ENCODE measurements at regions not wholly inside any gene's neighbourhood (a gene's known extent, or its start where the extent isn't known, plus 50 kb on each side); places are given as distances from the start of the nearest gene placed in this dataset.
"Not testable (repeated sequence)": the region's sequence is repeated elsewhere in the genome, so short reads cannot be mapped to it uniquely, and the experiment has no call there.

DNA sequence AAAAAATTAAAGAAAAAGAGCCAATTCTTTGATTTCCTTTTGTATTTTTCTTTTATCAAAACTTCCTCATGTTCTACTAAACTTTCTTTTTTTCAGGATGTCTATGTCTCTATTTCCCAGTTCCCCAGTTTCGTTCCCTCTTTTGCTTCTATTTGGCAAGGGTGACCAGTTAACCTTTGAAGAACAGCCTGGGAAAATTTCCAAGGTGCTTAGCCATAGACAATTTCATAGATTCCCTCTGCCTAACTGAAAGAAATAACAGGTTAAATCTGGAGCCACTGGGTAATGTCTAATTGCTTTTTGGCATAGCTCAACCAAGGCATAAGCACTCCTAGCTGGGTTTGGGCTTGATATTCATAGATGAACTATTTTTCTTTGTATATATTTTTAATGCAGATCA is 272.3 kb downstream of the ADGRL2 start:
- no peak for DNase-seq

DNA sequence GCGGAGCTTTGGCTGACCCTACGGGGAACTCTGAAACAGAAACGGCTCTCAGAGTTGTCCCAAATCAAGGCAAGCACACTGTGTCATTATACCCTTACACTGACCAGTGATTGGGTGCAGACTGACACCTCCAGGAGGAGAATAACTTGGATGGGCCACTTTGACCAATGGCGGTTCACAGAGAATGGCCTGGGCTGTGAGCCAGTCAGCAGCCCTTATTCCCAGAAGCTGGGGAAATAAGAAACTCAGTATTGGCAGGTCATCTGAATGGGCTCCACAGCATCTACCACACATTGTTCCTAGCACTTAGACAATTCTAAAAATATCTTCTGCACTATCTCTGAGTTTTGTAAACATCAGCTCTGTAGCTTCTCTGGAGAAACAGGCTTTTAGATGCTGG is 265.2 kb downstream of the ADGRL2 start:
- DNase-seq: no peak

DNA sequence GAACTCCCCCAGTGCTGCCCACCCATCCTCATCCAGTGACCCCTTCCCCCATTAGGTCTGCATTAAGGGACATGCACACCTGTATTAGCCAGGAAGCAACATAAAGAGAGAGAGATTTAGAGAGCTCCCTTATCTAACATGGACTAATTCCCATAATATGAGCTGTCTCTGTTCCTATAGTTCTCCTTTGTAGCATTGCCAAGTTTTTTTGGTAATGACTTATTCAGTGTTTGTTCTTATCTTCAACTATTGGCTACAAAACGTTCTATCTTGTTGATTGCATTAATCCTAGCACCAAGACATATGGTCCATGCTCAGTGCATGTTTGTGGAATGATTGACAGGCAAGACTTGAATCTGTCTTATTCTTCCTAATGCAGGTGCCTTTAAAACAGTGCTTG is 264.0 kb downstream of the ADGRL2 start:
- no peak for DNase-seq

DNA sequence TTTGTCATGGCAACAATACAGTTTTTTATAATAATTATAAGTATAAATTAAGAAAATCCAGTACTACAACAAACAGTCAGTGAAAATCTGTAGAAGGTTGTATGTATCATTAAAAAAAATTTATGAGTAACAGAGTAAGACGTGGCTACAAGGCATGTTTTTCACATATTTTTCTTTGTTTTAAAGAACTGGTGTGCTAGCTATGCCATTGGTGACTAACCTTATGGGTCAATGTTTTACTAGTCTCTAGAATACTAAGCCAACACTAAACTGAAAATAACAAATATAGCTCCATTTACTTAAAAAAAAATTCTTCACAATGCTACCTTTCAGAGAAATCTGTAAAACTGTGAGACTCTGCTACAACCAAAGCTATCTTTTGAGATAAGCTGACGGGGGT is 261.5 kb downstream of the ADGRL2 start:
- no peak for DNase-seq

DNA sequence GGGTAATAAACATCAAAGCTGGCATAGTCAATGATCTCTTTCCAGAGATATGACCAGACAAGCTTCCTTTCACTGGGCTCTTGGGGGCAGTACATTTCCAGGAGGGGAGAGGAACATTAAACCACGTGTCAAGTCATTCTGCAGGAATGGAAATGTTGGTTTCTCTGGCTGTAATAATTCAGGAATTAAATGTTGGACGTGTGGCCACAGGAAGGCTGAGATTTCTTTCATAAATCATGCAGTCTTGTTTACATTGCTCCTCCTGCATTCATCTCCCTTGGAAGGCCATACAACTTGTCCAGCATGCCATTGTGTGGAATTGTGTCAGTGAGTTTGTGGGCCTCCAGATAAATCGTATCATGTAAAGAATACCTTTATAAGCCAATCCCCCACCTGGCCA is 259.2 kb downstream of the ADGRL2 start:
- no peak for DNase-seq

DNA sequence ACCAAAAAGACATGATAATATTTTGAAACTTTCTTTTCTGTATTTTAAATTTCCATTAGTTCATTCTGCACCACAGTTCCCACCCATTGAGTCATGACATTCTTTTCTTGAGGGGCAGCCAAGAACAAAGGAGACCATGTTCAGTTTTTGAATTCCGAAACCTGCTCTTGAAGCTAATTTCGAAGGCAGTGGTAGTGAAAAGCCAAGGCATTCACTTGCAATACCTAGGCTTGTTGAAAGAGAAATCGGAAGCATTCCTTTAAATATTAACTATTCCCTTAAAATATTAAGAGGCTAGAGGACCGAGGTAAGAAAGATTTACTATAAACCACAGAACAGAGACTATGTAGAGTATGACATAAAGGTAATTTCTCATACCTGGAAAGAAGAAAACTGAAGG is 256.3 kb downstream of the ADGRL2 start:
- DNase-seq: no peak

DNA sequence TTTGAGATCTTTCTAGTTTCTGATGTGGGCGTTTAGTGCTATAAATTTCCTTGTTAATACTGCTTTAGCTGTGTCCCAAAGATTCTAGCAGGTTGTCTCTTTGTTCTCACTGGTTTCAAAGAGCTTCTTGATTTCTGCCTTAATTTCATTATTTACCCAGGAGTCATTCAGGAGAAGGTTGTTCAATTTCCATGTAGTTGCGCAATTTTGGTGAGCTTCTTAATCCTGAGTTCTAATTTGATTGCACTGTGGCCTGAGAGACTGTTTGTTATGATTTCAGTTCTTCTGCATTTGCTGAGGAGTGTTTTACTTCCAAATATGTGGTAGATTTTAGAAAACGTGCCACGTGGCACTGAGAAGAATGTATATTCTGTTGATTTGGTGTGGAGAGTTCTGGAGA is 254.6 kb downstream of the ADGRL2 start:
- DNase-seq: not testable (repeated sequence)

DNA sequence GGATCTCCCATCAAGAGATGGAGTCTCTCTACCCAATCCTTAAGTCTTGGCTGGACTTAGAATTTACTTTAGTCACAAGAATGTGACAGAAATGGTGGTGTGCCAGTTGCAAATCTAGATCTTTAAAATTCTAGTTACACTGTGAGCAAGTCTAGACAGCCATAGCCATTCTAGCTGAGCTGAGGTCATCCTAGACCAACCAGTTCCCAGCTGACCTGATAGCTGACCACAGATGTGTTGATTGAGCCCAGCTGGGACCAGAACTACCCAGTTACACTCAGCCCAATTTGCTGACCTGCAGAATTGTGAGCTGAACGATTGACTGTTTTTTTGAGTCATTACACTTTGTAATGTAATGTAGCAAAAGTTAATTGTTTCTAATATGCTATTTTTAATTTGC is 251.8 kb downstream of the ADGRL2 start:
- no peak for DNase-seq

DNA sequence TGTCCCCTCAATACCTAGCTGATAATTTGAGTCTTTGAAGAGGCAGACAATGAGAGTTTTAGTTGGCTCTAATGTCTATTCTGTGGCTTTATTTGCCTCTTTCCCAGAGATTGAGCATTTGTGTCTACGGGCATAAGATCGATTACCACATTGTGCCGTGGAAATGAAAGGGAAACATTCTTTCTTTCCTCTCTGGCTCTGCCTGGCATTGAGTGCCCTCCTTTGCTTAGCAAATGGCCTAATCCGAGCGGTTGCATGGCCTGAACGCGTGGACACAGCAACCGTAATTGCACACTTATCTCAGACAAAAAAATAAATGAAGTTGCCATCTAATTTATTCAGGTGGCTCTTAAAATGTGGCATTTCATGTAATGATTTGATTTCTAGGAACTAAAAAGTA is 247.9 kb downstream of the ADGRL2 start:
- DNase-seq: no peak

DNA sequence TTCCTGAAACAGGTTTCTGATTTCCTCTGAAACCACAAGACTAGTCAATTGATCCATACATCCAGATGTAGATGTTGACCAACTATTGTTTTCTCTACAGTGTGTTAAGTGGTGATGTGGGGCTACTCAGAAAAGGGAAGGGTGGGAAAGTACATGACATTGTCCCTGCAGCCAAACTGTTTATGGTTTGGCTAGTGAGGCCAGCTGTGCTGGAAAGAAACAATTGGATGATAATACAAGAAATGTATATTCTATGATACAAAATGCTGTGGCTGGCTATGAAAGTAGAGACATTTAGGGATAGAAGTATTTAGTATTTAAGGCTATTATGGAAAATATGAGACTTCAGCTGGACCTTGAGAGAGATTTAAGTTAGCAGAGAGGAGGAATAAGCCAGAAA is 244.5 kb downstream of the ADGRL2 start:
- DNase-seq: no peak

DNA sequence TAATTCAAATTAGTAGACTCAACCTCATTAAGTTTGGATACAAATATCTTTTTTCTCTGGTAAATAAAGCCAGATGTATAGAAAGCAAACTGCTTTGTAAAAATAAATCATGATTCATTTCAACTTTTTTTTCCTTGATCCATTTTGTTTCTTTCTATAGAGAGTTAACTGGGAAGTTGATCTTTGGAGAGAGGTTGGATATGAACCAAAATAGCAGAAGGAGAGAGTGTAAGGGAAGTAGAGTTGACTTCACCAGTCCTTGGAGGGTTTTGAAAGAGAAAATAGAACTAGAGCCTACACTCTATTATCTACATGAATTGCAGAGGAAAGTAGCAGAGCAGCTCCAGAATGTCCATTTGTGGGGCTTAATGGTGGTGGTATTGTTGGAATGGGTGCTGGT is 243.8 kb downstream of the ADGRL2 start:
- DNase-seq: no peak

DNA sequence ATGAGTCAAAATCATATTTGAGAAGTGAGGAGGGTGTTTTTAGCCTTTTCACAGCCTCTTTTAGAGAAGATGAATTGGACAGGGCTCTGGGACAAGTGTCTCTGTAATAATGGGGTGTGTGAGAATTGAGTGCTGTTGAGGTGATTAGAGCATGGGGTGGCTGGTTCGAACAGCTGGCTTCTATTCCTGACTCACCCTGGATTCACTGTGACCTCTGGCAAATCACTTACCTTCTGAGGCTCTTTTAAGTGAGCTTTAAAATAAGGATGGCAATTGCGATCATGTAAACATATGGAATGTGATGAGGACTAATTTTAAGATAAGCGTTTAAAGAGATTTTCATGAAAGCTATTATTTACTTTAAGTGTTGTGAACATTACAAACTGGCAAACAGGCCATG is 243.4 kb downstream of the ADGRL2 start:
- DNase-seq: no peak

DNA sequence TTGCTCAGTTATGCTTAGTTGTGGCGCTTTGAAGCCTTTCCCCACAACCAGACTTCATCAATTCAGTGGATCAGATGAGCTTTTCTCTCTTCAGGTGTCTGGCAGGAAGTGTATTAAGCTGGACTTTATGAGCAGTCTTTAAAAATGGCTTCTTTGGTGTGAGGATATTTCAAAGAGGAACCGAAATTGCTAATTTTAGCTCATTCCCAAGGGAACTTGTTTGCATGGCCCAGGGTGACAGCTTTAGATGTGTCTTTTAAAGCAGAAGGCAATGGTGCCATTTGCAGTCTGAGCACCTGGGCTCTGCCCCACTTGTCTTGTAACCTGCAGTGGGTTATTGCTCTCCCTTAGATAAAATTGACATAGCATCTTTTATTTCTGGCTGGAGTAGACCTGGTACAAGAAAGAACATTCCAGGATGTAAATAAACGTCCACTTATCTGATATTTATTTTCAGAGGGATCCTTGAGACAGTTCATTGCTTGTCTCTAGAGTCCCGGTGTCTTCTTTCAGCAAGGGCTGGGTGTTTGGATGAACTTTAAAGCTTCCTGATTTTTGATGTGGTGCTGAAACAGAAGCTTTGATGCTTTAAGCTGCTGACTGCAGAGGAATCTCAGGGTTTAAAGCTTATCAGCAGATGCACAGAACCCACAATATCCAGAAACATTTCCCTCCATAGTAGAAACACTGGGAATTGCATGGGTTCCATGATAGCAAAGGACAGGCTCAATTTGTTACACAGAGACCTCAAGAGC is 241.7 kb downstream of the ADGRL2 start:
- DNase-seq: no peak
